Suppressor macrophage treated with lipopolysaccharide for 1 hour (primary cell): ENCODE measurements at regions not wholly inside any gene's neighbourhood (a gene's known extent, or its start where the extent isn't known, plus 50 kb on each side); places are given as distances from the start of the nearest gene placed in this dataset.

Source experiments
- DNase-seq, 3 donors: peaks; one replicate each; pipeline ENCODE4 v3.0.0-alpha.2; 2020 to 2022

GRCh38 chr5:56585999-56586691, 229.2 kb upstream of the MAP3K1 start:
- no peak for DNase-seq

GRCh38 chr5:56585461-56585860, 229.9 kb upstream of the MAP3K1 start:
- peak; percentile 58 to 76 (median 65) for DNase-seq

DNA sequence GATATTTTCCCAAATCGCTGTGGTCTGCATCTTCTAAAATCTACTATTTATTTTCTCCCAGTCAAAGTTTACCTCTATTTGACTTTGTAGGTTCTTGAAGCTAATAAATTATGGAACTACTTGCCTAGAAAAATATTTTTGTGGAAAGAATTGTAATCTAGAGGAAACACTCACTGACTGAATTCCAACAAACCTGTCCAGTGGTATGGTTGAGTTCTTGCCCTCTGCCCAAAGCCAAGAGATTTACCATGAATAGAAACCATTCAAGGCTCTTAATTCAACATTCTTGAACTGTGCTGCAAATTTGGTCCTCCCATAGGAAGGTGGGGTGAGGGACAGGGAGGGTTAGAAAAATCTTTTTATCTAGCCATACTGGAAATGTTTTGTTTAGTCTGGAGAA, 233.9 kb upstream of the MAP3K1 start:
- no peak for DNase-seq

DNA sequence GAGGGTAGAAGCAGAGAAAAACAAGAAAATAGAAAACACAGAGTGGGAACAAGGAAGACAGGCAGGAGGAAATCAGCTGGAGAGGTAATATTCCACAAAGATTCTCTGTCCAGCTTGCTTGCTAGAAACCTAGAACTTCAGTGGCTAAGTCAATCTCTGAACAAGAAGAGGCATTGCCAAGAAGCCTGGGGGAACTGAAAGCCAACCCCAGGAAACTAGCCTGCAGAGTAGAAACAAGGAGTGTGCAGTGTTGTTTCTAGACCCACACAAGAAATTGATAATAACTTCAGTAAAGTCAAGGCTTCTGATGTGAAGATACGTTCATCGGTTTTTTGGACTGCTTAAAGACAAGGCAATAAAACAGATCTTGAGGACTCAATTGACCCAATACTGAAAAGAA, 234.5 kb upstream of the MAP3K1 start:
- DNase-seq, result no peak

- peak; percentile 18 to 50 (median 42) for DNase-seq
Measured at GRCh38 chr5:56575821-56576220, 239.5 kb upstream of the MAP3K1 start.

GRCh38 chr5:56574778-56575177, 240.6 kb upstream of the MAP3K1 start:
- DNase-seq, result no peak

GRCh38 chr5:56569566-56569965, 245.8 kb upstream of the MAP3K1 start:
- DNase-seq, result peak in 2 of 3 donors; percentile 68 to 73

- no peak for DNase-seq
Measured at GRCh38 chr5:56569076-56569475, 246.3 kb upstream of the MAP3K1 start.

- DNase-seq, result no peak
Measured at GRCh38 chr5:56567278-56567677, 248.1 kb upstream of the MAP3K1 start.

- DNase-seq, result no peak
Measured at GRCh38 chr5:56566374-56567249, 248.7 kb upstream of the MAP3K1 start.

GRCh38 chr5:56565644-56566043, 249.7 kb upstream of the MAP3K1 start:
- DNase-seq, result peak; percentile 50 to 70 (median 64)

GRCh38 chr5:56565283-56565615, 250.1 kb upstream of the MAP3K1 start:
- no peak for DNase-seq

GRCh38 chr5:56564541-56565282, 250.6 kb upstream of the MAP3K1 start:
- DNase-seq, result no peak

DNA sequence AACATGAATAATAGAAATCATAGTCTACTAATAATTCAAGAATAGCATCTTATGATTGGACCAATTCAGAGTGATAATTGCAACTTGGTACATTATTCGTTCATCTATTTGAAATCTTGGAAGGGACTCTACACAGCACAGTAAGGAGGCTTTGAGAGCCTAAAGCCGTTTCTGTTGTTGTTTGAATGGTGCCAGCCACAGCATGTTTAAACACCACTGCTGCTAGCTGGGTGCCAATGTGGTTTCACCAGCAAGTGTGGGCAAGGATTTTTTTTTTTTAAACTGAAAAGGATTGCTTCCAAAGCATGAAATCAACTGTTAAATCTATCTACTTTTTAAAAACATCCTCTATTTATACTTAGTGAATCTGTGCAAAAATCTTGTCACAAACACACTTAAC, 253.9 kb upstream of the MAP3K1 start:
- DNase-seq, result no peak

GRCh38 chr5:56558131-56558745, 257.1 kb upstream of the MAP3K1 start:
- DNase-seq, result no peak

DNA sequence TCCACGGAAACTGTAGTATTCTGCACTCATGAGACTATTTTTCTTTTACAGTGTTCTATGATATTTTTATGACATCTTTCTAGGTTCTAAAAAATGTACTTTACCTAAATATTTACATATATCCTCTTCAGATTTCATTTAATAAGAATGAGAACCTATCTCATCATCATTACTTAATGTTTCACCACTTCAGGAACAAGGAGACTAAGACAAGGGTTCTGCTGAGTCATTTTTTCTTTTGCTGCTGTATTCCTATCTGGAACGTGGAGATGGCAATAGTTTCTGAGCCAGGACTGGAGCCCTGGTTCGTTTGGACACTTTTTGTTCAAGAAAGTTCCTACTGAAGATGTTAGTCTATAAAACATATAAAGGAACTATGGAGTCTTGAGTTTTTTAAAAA, 258.2 kb upstream of the MAP3K1 start:
- peak in 1 of 3 donors; percentile 27 for DNase-seq

DNA sequence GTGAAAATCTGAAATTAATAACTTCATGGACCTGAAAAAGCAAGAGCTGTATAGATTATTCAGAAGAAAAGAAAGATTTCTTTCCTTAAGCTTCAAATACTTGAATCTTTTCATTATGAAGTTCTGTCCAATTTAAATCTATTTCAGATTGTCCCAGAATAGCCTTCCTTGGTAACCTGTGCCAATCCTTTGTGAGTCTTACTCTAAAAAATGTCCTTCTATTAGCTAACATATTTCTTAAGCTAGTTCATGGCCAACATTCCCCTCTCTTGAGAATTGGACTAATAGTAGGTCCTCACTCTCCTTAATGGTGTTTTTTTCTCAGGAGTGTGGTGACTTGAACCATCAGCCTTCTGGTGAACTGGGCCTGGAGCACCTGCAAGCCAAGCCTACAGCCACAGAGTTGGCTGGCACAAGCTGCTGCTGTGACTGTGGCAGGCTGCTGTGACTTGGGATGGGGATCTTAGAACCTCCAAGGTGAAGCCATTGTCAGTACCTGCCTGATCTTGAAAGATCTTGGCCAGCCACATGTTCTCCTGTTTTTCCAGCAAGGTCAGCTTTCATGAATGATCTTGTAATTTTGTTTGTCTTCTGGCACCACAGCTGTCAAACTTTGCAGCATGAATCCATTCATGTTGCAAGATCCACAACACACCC, 262.6 kb upstream of the MAP3K1 start:
- no peak for DNase-seq

- no peak for DNase-seq
Measured at GRCh38 chr5:56550227-56550626, 265.1 kb upstream of the MAP3K1 start.

DNA sequence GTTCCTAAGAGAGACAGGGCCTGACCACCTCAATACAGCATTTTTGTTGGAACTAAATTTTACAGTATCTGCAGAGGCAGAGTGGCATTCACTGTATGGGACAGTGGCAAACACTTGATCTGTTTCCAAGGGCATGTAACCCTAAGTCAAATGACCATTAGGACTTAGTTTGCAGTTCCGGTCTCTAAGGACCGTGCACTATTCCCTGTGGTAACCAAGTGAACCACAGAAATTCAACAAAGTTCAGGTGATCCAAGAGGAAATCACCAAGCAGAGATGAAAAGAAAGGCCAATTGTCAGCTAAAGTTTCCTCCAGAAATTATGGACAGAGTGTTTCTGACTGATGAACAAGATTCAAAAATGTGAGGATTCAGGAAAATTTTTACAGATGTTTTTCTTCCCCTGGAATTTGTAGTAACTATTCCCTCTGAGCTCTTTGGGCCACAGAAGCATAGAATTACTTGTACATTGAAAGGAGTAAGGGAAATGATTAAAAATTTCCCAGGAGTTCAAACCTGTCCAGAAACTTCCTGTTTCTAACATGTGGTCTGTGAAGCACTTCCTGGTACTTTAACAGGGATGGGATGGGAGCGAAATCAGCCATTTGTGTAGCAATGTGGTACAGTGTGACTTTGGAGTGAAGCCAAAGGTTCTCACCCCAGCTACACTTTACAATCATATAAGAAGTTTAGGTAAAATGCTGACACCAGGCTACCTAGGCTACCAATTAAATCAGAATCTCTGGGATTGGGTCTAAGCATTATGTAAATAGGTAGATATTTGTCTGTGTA, 266.1 kb upstream of the MAP3K1 start:
- DNase-seq, result peak in 2 of 3 donors; percentile 21 to 49

DNA sequence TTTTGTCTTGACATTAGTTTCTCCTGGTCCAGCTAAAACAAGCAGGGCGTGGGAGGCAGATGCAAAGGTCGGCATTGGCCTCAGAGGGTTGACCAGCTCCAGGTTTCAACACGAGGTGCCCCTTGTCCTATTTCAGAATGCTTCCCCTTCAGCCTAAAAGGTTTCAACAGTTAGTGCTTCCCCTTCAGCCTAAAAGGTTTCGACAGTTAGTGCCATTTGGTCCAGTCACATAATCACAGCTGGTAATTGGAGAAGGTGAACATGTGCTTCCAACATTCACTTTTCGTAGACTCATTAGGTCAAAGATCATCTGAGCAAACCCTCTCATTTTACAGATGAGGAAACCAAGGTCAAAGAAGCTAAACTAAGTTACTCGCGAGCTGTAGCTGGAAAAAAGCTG, 270.3 kb upstream of the MAP3K1 start:
- DNase-seq, result peak; percentile 78 to 81 (median 78)
